OCI-LY7 (cell line): ENCODE measurements at regions not wholly inside any gene's neighbourhood (a gene's known extent, or its start where the extent isn't known, plus 50 kb on each side); places are given as distances from the start of the nearest gene placed in this dataset.

Experiments
- CTCF ChIP-seq: fragments of 200-600 bp; sonication (generic); conservative IDR thresholded peaks from 2 replicates; pipeline ENCODE4 v1.5.1; 2014; ENCODE audit warnings: mild to moderate bottlenecking, antibody characterized with exemption, low read length, moderate library complexity, mixed read lengths
- EZH2phosphoT487 ChIP-seq: fragments of 200-600 bp; sonication (generic); IDR thresholded peaks from 2 replicates; pipeline ENCODE4 v1.6.1; 2018; ENCODE audit warnings: low read depth, borderline replicate concordance, mild to moderate bottlenecking, mixed run types, antibody characterized with exemption, low read length, moderate library complexity, mixed read lengths

DNA sequence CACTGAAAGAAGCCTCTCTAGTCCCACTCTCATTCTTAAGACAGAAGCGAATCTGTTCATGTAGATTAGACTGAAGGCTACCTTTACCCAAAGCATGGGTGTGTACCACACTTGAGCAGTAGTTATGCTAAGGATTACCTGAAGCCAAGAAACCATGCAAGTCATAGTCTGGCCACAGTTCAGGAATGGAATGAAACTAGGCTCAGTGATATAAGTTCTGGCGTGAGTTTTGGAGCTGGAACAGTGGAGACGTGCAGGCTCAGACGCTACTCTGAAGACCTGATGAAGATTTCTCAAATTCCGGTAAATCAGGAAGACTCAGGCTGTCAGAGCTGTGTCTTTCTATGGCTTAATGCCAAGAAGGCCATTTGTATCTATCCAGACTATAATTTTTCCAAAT lies 219.9 kb downstream of the HDGFL1 start:
- TF ChIP-seq CTCF = no peak
- TF ChIP-seq EZH2phosphoT487 = no peak
